ENCODE measurements at regions not wholly inside any gene's neighbourhood (a gene's known extent, or its start where the extent isn't known, plus 50 kb on each side); places are given as distances from the start of the nearest gene placed in this dataset.

GRCh38 chr6:154901876-154902552 is 93.1 kb upstream of the TIAM2 start:
- no TSS peak for BruUV-seq (replicated peaks)
- Mint-ChIP-seq H3K27ac (ENCODE audit: low read depth, unreplicated experiment) (no peak overlapping the region), H3K36me3 (ENCODE audit: insufficient read depth, unreplicated experiment) (peaks cover 5% of the 10 kb centered on the region), H3K4me3 (ENCODE audit: unreplicated experiment) (no peak overlapping the region), H3K4me1 (ENCODE audit: insufficient read depth, unreplicated experiment) (no peaks in the 10 kb centered on the region), H3K27me3 (ENCODE audit: insufficient read depth, unreplicated experiment) (no peaks in the 10 kb centered on the region), H3K9me3 (ENCODE audit: unreplicated experiment) (no peaks in the 10 kb centered on the region)
- TF ChIP-seq, protein P1, sequence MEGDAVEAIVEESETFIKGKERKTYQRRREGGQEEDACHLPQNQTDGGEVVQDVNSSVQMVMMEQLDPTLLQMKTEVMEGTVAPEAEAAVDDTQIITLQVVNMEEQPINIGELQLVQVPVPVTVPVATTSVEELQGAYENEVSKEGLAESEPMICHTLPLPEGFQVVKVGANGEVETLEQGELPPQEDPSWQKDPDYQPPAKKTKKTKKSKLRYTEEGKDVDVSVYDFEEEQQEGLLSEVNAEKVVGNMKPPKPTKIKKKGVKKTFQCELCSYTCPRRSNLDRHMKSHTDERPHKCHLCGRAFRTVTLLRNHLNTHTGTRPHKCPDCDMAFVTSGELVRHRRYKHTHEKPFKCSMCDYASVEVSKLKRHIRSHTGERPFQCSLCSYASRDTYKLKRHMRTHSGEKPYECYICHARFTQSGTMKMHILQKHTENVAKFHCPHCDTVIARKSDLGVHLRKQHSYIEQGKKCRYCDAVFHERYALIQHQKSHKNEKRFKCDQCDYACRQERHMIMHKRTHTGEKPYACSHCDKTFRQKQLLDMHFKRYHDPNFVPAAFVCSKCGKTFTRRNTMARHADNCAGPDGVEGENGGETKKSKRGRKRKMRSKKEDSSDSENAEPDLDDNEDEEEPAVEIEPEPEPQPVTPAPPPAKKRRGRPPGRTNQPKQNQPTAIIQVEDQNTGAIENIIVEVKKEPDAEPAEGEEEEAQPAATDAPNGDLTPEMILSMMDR (IDR thresholded peaks at IDR 0.05; ENCODE audit: unreplicated experiment): no peak
- ChIA-PET POLR2A (no interaction called here), CTCF (interaction anchor here (1.1 kb wide), 1 partner anchor 26 kb away, joined by 4 read pairs; no protein-coding TSS in a partner anchor)
- DNase-seq (ENCODE audit: unreplicated experiment): no peak
- intact Hi-C loops (cut with micrococcal nuclease): no loop called here

DNA sequence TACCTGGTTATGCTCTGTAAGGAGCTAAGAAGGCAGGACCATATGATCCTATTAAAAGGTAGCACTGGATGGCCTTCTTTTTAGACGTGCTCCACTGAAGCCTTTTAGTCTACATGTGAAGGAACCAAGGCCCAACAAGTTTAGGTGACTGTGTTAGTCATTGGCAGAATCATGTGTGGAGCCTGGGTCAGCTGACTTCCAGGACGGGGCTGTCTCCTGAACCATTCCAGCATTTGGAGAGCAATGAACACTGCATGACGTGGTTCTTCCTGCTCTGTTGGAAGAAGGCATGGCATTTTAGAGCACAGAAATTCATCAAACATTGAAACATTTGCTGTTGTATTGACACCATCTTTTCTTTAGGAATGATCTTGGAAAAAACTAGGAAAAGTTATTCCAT is 87.8 kb upstream of the TIAM2 start:
- H3K4me1 Mint-ChIP-seq (ENCODE audit: insufficient read depth, unreplicated experiment): no peaks in the 10 kb centered on the region
- H3K4me3 Mint-ChIP-seq (ENCODE audit: unreplicated experiment): no peak overlapping the region
- ChIA-PET CTCF (interaction anchor here (0.6 to 0.7 kb wide), 2 partner anchors 10 to 81 kb away, joined by 3 read pairs; no protein-coding TSS in a partner anchor), POLR2A (no interaction called here)
- BruUV-seq (replicated peaks): no TSS peak
- peaks cover 3% of the 10 kb centered on the region for H3K36me3 Mint-ChIP-seq (ENCODE audit: insufficient read depth, unreplicated experiment)
- H3K27me3 Mint-ChIP-seq (ENCODE audit: insufficient read depth, unreplicated experiment): no peaks in the 10 kb centered on the region
- no peak for DNase-seq (ENCODE audit: unreplicated experiment)
- no peaks in the 10 kb centered on the region for H3K9me3 Mint-ChIP-seq (ENCODE audit: unreplicated experiment)
- H3K27ac Mint-ChIP-seq (ENCODE audit: low read depth, unreplicated experiment): no peak overlapping the region
- TF ChIP-seq, protein P1 (IDR thresholded peaks at IDR 0.05; ENCODE audit: unreplicated experiment): no peak
- intact Hi-C loops (cut with micrococcal nuclease): no loop called here

- peaks cover 3% of the 10 kb centered on the region for H3K36me3 Mint-ChIP-seq (ENCODE audit: insufficient read depth, unreplicated experiment)
- H3K27ac Mint-ChIP-seq (ENCODE audit: low read depth, unreplicated experiment): no peak overlapping the region
- no peaks in the 10 kb centered on the region for H3K9me3 Mint-ChIP-seq (ENCODE audit: unreplicated experiment)
- CTCF ChIA-PET: interaction anchor here (0.7 kb wide), 1 partner anchor 39 kb away, joined by 4 read pairs; no protein-coding TSS in a partner anchor
- intact Hi-C loops (cut with micrococcal nuclease): no loop called here
- BruUV-seq (replicated peaks): no TSS peak
- H3K27me3 Mint-ChIP-seq (ENCODE audit: insufficient read depth, unreplicated experiment): no peaks in the 10 kb centered on the region
- DNase-seq (ENCODE audit: unreplicated experiment): no peak
- no peak overlapping the region for H3K4me3 Mint-ChIP-seq (ENCODE audit: unreplicated experiment)
- H3K4me1 Mint-ChIP-seq (ENCODE audit: insufficient read depth, unreplicated experiment): no peaks in the 10 kb centered on the region
- TF ChIP-seq, protein P1 (IDR thresholded peaks at IDR 0.05; ENCODE audit: unreplicated experiment): no peak
- POLR2A ChIA-PET: interaction anchor here (0.6 kb wide), 1 partner anchor 16 kb away, joined by 3 read pairs; no protein-coding TSS in a partner anchor
Measured at GRCh38 chr6:154908723-154909122, 86.4 kb upstream of the TIAM2 start.

DNA sequence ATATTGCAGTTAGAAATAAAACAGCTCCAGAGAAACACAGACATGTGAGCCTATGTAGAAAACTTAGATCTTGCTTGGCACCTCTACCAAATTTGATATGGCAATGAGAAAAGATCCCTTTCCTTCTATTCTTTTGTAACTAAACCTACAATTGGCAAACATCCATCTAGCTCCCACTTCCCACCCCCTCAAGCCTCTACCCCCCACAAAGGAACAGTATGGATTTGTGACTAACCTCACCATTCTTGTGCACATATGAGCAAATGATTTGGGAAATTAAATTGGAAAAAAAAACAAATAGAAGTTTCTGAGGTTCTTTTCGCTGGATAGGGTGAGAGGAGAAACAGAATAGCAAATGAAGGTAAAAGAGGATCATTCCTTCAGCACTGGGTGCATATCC is 85.8 kb upstream of the TIAM2 start:
- DNase-seq (ENCODE audit: unreplicated experiment): no peak
- no TSS peak for BruUV-seq (replicated peaks)
- ChIA-PET CTCF (interaction anchor here (1.6 kb wide), 1 partner anchor 19 kb away, joined by 7 read pairs; no protein-coding TSS in a partner anchor), POLR2A (no interaction called here)
- H3K4me1 Mint-ChIP-seq (ENCODE audit: insufficient read depth, unreplicated experiment): no peaks in the 10 kb centered on the region
- TF ChIP-seq, protein P1 (IDR thresholded peaks at IDR 0.05; ENCODE audit: unreplicated experiment): no peak
- no peaks in the 10 kb centered on the region for H3K27me3 Mint-ChIP-seq (ENCODE audit: insufficient read depth, unreplicated experiment)
- no peak overlapping the region for H3K4me3 Mint-ChIP-seq (ENCODE audit: unreplicated experiment)
- no peak overlapping the region for H3K27ac Mint-ChIP-seq (ENCODE audit: low read depth, unreplicated experiment)
- H3K9me3 Mint-ChIP-seq (ENCODE audit: unreplicated experiment): no peaks in the 10 kb centered on the region
- intact Hi-C loops (cut with micrococcal nuclease): no loop called here
- peaks cover 6% of the 10 kb centered on the region for H3K36me3 Mint-ChIP-seq (ENCODE audit: insufficient read depth, unreplicated experiment)

Measured in MCF 10A (cell line).